Activated gamma-delta T cell treated with anti-CD3 and anti-CD28 coated beads, Interleukin-2, amount 50 U/mL, for 16 hours (primary cell): ENCODE measurements at regions not wholly inside any gene's neighbourhood (a gene's known extent, or its start where the extent isn't known, plus 50 kb on each side); places are given as distances from the start of the nearest gene placed in this dataset.

Source experiments
- DNase-seq: peaks from one replicate; pipeline ENCODE4 v3.0.0-alpha.2; 2020; ENCODE audit warnings: low read depth

DNA sequence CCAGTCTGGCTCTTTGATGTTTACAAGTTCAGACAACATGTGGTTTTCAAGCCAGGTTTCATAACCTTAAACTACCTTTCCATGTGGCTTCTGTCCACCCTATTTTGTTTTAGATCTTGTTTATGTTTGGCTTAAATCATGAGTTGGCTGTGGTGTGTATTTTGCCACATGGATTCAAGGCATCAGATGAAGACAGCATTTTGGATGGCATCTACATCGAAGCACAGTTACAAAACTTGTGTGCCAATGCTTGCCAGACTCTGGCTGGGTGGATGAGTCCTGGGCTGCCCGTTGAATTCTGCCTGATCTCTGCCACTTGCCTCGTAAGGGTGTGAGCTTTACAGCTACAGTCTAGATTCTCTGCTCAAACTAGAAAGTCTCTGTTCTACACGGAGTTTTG, 335.3 kb downstream of the MYCN start:
- DNase-seq, result no peak

- DNase-seq, result no peak
Measured at GRCh38 chr2:16275131-16275530, 334.8 kb downstream of the MYCN start.

DNA sequence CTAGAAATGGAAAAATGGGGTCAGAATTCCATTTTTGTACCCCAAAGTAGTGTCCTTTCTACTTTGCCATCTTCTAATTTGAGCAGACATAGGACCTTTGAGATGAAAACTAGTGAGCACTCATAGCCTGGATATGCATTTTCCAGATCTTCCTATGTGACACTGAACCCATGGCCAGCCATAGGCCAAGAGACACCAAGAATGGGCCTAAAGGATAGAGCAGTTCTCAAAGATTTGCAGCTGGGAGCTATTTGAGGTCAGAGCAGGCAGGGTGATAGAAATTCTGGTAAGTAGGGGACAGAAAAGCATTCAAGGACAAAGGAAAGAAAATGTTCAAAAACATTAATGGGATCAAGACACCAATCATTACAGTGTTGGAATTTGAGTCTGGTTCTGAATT, 332.8 kb downstream of the MYCN start:
- no peak for DNase-seq

DNA sequence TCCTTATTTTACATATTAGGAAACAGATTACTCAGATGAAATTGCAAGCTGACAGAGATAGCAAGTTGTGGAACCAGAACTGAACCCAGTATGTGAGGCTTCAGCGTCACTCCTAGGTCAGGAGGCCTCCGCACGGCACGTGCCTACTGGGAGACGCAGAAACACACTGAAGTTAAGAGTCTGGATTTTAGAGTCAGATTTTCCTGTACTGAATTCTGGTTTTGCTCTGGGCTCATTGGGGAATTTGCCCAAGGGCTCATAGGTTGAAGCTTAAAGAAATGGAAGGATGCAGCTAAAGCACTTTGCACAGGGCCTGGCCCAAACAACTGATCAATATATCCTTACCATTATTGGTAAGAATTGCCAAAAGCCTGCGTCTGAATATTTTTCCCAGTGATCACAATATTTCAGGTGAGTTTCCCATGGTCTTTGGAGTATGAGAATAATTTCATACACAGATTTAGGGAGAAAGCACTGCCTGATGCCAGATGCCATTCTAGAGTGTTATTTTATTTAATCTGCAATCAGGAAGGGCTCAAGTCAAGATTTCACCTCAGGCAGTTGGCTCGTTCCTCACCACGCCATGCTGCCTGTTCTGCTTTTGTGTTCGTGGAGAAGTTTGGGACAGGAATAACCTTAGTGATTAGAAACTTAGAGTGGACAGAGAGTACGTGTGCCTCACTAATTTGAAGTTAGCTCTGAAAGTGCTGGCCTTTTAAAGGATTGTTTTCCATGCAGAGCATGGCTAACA, 331.9 kb downstream of the MYCN start:
- no peak for DNase-seq

- no peak for DNase-seq
Measured at GRCh38 chr2:16271231-16271896, 331.0 kb downstream of the MYCN start.

GRCh38 chr2:16270441-16270840, 330.1 kb downstream of the MYCN start:
- DNase-seq, result no peak

DNA sequence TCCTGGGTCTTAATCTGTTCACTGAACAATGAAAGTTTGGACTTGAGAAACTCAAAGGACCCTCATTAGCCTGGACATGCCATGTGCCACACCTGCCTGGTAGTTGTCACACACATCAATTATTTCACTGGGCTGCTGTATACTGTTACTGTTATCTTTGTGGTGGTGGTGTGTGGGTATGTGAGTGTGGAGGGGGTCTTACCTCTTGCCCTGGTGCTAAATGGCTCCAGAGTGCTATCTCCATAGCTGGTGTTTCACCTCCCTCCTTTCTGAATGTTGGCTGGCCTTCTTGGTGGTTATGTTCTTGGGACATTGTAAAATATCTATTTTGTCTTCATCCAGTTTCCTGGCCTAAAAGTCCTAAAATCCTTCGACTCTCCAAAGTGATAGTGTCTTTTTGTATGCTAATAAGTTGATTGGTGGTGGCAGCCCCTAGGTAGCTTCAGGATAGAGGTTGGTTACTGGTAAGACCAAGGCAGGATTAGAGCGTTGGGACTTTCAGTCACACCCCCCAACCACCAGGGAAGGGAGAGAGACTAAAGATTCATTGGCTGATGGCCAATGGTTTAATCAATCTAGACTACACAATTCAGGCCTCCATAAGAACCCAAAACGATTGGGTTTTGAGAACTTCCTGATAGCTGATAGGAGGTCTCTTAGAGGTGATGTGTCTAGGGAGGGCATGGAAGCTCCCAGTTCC, 328.1 kb downstream of the MYCN start:
- DNase-seq, result no peak

DNA sequence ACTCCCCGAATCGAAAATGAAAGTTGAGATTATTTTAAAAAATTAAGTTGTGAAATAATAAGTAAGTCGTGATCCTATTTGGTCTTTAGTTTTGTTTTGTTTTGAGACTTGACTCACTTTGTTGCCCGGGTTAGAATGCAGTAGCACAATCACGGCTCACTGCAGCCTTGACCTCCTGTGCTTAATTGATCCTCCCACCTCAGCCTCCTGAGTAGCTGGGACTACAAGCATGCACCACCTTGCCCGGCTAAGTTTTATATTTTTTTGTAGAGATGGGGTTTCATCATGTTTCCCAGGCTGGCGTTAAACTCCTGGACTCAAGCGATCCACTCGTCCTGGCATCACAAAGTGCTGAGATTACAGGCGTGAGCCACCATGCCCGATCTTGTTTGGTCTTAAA, 326.2 kb downstream of the MYCN start:
- no peak for DNase-seq

DNA sequence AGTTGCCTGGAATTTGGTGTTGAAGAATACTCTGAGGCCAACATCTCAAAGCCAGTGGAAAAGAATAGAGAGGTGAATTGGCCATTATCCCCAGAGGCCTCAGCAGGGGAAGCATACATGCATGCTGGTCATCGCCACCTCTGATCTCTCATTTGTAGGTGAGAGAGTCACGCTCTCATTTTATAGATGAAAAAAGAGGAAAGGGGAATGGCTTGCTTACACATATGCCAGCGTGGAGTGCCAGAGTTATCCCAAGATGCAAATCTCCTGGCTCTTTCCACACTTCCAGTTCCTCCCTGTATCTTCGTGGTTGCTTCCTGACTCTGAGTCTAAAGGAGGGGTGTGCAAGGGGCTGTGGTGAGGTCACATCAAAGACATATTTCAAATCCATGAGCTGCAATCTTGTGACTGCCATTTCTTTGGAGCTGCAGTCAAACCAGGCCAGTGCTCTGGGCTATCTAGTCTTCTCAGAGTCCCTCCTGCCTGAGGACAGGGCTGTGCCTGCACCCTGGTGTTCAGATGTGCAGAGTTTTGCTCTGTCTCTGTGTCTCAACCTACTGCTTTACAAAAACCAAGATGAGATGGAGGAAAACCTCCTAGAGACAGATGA, 324.7 kb downstream of the MYCN start:
- DNase-seq, result no peak

GRCh38 chr2:16264491-16264890, 324.1 kb downstream of the MYCN start:
- DNase-seq, result no peak

DNA sequence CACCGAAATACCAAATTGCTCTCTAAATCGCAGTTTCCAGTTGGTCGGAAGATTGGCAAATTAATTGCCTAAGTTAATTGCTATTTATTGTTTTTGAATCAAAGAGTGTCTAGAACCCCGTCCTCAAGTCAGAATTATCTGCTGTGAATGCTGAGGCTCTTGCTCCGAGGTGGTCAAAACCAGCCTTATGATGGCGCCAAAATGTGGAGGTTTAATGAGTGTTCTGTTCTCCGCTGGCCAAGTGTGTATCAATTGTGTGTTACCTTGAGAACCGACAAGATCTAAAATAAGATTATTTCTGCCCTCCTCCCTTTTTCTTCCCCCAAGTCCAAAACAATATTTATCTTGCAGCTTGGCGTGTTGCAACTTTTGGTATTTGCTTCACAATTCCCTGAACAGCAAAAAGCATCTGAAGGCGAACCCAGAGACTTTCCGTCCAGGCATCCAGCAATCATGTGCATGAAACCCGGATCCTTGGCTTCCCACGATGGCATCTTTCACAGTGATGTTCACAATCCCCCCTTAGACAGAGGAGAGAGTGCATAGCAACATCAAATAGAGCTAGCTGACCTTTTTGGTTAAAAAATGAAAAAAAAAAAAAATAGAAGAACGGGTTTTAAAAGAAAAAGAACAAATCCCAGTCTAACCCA, 323.0 kb downstream of the MYCN start:
- no peak for DNase-seq

DNA sequence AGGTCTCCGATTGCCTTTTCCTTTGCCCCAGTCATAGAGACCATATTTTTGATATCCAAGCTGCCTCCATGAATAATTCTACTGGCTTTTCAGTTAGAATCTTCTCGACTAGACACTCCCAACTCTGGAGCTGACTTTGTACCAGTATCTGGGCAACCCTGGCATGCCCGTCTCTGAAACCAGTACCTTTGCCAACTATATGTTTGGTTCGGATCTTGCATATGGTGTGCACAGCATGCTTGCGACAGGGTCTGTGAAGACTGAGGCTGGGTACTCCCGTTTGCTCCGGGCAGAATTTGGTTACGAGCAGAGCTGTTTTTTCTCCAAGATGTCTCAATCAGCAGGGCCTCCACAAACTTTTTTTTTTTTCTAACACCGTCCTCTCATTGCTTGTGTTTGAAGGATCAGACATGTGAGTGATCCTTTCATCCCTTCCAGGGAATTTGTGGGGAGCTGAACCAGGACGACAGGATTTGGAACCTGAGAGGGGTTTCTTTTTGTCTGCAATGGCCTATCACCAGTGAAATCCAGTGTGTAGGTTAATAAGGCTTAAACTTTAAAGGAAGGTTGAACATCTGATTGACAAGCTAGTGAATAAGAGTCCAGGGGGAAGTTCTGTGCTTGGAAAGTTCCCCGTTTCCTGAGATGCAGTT, 322.3 kb downstream of the MYCN start:
- DNase-seq, result no peak

DNA sequence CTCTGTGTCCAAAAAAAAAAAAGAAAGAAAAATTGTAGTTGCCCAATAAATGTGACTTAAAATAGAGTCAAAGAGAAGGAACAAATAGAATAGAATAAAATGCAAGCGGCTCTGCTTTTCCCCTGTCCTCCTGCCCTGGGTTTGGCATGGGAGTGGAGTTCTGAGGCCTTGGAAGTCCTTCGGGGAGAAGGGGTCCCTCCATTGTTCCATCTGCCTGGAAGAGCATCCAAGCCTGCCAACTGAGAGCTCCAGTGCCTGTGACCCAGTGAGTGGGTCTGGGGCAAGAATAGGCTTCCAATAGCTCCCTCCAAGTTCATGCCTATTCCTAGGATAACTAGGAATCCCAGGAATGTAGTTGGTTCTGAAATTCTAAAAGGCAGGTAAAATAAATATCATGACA, 321.4 kb downstream of the MYCN start:
- no peak for DNase-seq

GRCh38 chr2:16261071-16261470, 320.7 kb downstream of the MYCN start:
- no peak for DNase-seq

DNA sequence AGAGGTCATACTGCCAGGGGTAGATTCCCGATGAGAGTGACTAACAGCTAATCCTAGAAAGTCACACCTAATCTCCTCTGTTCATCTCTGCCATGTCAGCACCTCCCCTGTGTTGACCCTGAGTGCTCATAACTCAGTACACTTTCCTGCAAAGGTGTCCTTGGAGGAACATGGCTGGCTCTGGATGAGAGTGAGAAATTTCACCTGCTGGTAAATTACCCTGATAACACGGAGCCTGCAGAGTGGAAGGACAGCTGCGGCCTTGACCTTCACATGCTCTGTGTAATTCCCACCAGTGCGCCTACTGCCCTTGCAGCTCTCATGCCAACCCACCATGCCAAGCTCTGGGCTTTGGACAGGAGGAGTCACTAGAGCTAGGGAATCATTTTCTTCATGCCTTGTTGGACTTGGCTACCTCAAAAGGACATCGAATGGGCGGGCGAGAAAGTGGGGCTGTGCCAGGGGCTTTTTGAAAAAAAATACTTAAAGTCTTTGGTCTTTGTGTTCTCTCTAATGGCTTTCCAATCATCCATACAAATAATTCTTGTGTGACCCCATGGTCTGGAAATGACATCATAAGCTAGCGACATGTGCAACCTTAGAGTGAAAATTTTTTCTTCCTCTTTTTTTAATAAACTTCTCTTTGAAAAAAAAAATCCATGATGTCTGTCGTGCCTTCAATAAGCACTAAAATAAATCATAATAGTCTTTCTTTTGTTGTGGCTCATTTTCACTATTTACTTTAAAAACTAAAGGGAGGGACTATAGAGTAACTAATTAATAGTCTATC, 319.9 kb downstream of the MYCN start:
- DNase-seq, result no peak

DNA sequence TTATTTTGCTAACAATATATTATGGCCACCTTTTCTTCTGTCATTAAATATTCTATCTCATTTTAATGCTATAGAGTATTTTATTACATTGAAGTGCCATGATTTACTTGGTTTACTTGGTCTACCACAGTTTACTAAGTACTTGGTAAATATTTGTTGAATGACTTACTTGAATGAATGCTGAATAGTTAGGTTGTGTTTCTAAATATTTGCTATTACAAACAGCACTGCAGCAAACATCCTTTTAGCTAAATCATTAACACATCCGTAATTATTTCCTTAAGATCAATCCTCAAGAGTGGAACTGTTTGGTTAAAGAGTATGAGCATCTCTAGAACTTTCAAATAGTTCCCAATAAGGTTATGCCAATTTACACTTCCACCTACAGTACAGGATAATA, 318.7 kb downstream of the MYCN start:
- no peak for DNase-seq

DNA sequence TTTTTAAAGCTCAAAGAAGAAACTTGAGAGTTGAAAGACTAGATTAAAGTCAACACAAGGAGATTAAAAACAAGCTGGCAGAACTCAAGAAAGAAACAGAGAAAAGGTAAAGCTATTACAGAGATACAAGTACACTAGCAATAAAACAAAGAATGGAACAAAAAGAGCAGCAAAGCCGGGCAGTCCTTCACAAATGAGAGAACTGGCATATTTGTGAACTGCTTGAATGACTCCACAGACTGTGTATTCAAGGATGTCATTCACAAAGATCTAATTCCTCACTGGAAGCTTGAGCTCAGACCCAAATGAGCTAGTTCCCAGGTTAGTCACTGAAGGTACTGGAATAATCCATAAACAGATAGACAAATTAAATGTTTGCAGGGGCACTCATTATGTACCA, 318.0 kb downstream of the MYCN start:
- DNase-seq, result no peak

DNA sequence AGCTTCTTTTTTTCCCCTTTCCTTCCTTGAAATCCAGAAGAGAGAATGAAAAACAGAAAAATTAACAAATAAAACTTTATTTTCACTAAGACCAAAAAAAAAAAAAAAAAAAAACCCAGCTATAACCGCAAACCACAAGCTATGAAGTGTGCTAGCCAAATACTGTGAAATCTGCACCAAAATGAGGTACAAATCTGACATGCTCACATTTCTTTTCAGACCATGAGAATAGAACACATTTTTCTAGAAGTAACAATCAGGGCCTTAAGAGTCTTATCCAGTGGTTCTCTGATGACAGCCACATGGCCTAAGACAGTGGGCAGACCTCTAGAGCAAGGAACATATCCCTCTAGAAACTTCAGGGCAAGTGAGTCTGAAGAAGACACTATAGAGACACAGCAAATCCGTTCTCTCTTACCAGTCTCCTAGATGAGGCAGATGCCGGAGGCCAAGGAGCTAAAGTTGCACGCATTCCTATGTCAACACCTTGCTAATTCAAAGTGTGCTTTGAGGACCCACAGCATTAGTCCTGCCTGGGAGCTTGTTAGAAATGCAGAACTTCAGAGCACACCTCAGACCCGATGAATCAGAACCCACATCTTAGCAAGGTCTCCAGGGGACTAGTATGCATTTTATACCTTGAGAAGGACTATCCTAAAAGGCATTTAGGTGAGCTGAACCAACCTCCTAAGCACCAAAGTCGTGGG, 317.1 kb downstream of the MYCN start:
- DNase-seq, result no peak

DNA sequence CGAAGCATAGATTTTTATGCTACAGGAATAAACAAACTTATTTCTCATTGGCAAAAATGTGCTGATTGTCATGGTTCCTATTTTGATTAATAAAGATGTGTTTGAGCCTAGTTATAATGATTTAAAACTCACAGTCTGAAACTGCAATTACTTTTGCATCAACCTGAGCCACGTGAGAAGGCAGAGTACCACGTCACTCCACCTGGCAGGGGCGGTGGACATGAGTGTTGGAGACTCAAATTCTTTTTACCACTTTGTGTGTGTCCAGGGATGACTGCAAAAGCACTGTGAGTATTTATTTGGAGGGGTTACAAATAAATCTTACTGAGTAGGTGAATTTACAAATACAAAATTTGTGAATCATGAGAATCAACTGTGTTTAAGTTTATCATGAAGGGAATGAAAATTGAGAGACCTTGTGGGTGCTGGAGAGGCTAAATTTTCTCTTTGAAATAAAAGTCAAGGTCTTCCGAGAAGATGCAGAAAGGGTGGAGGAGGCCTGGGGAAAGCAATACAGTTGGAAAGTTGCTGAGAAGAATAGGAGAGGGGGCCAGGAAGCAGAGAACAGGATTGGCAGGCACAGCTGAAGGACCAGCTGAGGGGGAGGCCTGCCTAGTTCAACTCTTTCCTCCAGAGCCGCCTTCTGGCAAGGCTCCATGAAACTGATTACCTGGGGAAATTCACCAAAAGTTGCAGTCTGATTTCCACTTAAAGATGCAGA, 316.4 kb downstream of the MYCN start:
- DNase-seq, result no peak

DNA sequence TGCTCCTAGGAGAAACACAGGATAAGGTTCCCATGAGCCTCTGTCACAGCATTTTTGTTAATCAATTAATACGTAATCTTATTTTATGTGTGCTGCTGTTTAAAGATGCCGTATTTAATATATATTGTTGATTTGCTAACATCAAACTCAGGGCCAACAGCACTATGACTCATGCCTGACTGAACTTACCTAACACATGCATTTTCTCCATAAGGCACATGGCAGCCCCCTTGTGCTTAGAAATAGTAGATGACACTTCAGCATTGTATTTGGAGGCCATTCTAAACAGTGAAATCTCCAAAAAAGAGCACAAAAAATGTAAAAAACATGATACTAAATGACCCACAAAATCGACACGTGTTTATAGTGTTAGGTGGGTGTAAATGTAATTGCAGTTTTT, 314.8 kb downstream of the MYCN start:
- DNase-seq, result no peak
